Suprapubic skin (tissue), 4 donors: ENCODE measurements at regions not wholly inside any gene's neighbourhood (a gene's known extent, or its start where the extent isn't known, plus 50 kb on each side); places are given as distances from the start of the nearest gene placed in this dataset.

Source experiments
- DNase-seq, 2 donors: peaks; one replicate each; pipeline ENCODE4 v3.0.0-alpha.2; 2019; ENCODE audit warnings: low spot score in 2 of 2
- H3K27ac ChIP-seq: fragments of 200-600 bp; sonication (generic); one replicate; pipeline ENCODE4 v1.5.1; 2019
- H3K27me3 ChIP-seq: fragments of 200-600 bp; sonication (generic); one replicate; pipeline ENCODE4 v1.5.1; 2019
- H3K36me3 ChIP-seq: fragments of 200-600 bp; sonication (generic); one replicate; pipeline ENCODE4 v1.5.1; 2019
- H3K4me1 ChIP-seq: fragments of 200-600 bp; sonication (generic); one replicate; pipeline ENCODE4 v1.5.1; 2019
- H3K4me3 ChIP-seq: fragments of 200-600 bp; sonication (generic); one replicate; pipeline ENCODE4 v1.5.1; 2019; ENCODE audit warnings: mild to moderate bottlenecking
- H3K9me3 ChIP-seq: fragments of 200-600 bp; sonication (generic); one replicate; pipeline ENCODE4 v1.5.1; 2019
- CTCF ChIP-seq, 2 donors: fragments of 200-600 bp in 1 of 2; fragments of 450-650 bp in 1 of 2; sonication (generic) in 1 of 2; IDR thresholded peaks; one replicate each; pipeline ENCODE4 v1.5.1; 2016 to 2019; ENCODE audit warnings: antibody characterized with exemption in 2 of 2, mild to moderate bottlenecking in 1 of 2, moderate library complexity in 1 of 2
- EP300 ChIP-seq: sonication (generic); formaldehyde crosslinking; IDR thresholded peaks from one replicate; pipeline ENCODE4 v1.6.1; 2017; ENCODE audit warnings: antibody characterized with exemption
- POLR2A ChIP-seq, 2 donors: fragments of 450-650 bp; IDR thresholded peaks; one replicate each; pipeline ENCODE4 v1.6.1; 2017; ENCODE audit warnings: antibody characterized with exemption in 2 of 2, mild to moderate bottlenecking in 2 of 2, moderate library complexity in 2 of 2
- POLR2AphosphoS5 ChIP-seq, 3 donors: sonication (generic); formaldehyde crosslinking; IDR thresholded peaks; one replicate each; pipeline ENCODE4 v1.6.1; 2017; ENCODE audit warnings: antibody characterized with exemption in 3 of 3
- WGBS: methylation state at CpG from one replicate; pipeline ENCODE4 v1.1.5; 2018; 5-methylcytosine and 5-hydroxymethylcytosine counted together

DNA sequence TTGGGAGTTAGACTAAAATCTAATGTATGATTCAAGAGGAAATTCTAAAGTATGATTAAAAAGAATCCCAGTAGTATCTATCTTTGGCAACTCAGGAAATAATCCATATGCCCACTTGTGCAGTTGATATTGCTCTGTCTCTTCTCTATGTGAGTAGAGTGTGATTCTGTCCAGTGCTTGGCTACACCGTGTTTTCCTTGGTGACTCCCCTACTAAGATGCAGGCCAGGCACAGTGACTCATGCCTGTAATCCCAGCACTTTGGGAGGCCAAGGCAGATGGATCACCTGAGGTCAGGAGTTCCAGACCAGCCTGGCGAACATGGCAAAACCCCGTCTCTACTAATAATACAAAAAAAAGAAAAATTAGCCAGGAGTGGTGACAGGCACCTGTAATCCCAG lies 495.4 kb downstream of the MAT2B start:
- TF ChIP-seq CTCF (IDR thresholded peaks at IDR 0.05) (no peak), POLR2AphosphoS5 (IDR thresholded peaks at IDR 0.05) (no peak), POLR2A (IDR thresholded peaks at IDR 0.05) (no peak), EP300 (no peak)
- DNase-seq: no peak
- Histone ChIP-seq H3K27me3 (no peaks in the 10 kb centered on the region), H3K9me3 (no peaks in the 10 kb centered on the region), H3K27ac (no peak overlapping the region), H3K4me1 (no peaks in the 10 kb centered on the region), H3K4me3 (no peak overlapping the region), H3K36me3 (no peaks in the 10 kb centered on the region)
- 87% methylated on average over 3 of the region's 3 CpGs for WGBS

- H3K27me3 ChIP-seq: no peaks in the 10 kb centered on the region
- H3K4me3 ChIP-seq: no peak overlapping the region
- no peaks in the 10 kb centered on the region for H3K4me1 ChIP-seq
- DNase-seq: no peak
- no peaks in the 10 kb centered on the region for H3K9me3 ChIP-seq
- TF ChIP-seq EP300 (no peak), POLR2AphosphoS5 (IDR thresholded peaks at IDR 0.05) (no peak), CTCF (IDR thresholded peaks at IDR 0.05) (no peak), POLR2A (IDR thresholded peaks at IDR 0.05) (no peak)
- no peak overlapping the region for H3K27ac ChIP-seq
- H3K36me3 ChIP-seq: no peaks in the 10 kb centered on the region
- 53% methylated on average over 3 of the region's 3 CpGs for WGBS
Observed at GRCh38 chr5:164002214-164002613, 496.8 kb downstream of the MAT2B start.

DNA sequence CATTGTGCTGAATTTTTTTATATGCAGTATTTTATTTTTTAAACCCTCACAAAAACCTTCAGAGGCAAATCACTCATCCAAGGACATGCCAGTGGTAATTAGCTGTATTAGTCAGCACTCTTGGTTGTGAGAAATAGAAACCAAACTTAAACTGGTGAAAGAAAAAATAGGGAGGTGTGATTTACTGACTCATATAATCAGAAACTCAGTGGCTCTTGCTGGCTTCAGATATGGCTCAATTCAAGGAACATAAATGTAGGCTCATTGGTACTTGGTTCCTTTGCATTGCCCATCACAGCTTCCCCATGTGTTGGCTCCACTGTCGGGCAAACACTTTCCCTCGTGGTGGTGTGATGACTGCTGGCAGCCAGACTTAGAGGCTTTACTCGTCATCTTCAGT lies 497.2 kb downstream of the MAT2B start:
- no peaks in the 10 kb centered on the region for H3K4me1 ChIP-seq
- H3K27me3 ChIP-seq: no peaks in the 10 kb centered on the region
- no peak for TF ChIP-seq EP300
- no peak for TF ChIP-seq CTCF (IDR thresholded peaks at IDR 0.05)
- no peak for TF ChIP-seq POLR2A (IDR thresholded peaks at IDR 0.05)
- no peak for TF ChIP-seq POLR2AphosphoS5 (IDR thresholded peaks at IDR 0.05)
- 64% methylated on average over 3 of the region's 3 CpGs for WGBS
- H3K36me3 ChIP-seq: no peaks in the 10 kb centered on the region
- no peak overlapping the region for H3K27ac ChIP-seq
- no peak overlapping the region for H3K4me3 ChIP-seq
- DNase-seq: no peak
- no peaks in the 10 kb centered on the region for H3K9me3 ChIP-seq

DNA sequence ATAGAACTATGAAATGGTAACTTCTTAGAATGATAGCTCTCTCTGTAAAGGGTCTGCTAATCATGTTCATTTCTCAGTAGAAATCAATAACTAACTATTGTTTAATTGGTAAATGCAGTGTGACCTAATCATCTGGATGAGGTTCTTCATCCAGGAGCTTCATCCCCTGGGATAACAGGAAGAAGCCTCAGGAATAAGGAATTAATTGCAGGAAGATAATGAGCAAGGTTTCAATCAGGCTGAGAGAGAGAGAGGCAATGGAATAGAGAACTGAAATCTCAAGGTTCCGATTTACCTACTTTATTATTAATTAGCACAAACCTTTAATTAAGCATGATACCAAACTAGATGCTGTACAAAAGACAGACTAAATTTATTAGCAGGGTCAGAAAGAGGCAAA lies 499.7 kb downstream of the MAT2B start:
- WGBS: 93% methylated on average over 1 of the region's 1 CpG
- H3K4me1 ChIP-seq: no peaks in the 10 kb centered on the region
- DNase-seq: no peak
- H3K27ac ChIP-seq: no peak overlapping the region
- H3K4me3 ChIP-seq: no peak overlapping the region
- no peaks in the 10 kb centered on the region for H3K27me3 ChIP-seq
- no peaks in the 10 kb centered on the region for H3K9me3 ChIP-seq
- no peaks in the 10 kb centered on the region for H3K36me3 ChIP-seq
- TF ChIP-seq EP300: no peak
- no peak for TF ChIP-seq POLR2AphosphoS5 (IDR thresholded peaks at IDR 0.05)
- no peak for TF ChIP-seq POLR2A (IDR thresholded peaks at IDR 0.05)
- no peak for TF ChIP-seq CTCF (IDR thresholded peaks at IDR 0.05)

GRCh38 chr5:164007064-164007463 lies 501.6 kb downstream of the MAT2B start:
- WGBS: 73% methylated on average over 2 of the region's 2 CpGs
- no peaks in the 10 kb centered on the region for H3K9me3 ChIP-seq
- no peak overlapping the region for H3K4me3 ChIP-seq
- no peak for TF ChIP-seq CTCF (IDR thresholded peaks at IDR 0.05)
- no peak for TF ChIP-seq POLR2A (IDR thresholded peaks at IDR 0.05)
- TF ChIP-seq EP300: no peak
- no peak for TF ChIP-seq POLR2AphosphoS5 (IDR thresholded peaks at IDR 0.05)
- H3K27ac ChIP-seq: no peak overlapping the region
- no peaks in the 10 kb centered on the region for H3K27me3 ChIP-seq
- DNase-seq: no peak
- H3K36me3 ChIP-seq: no peaks in the 10 kb centered on the region
- H3K4me1 ChIP-seq: no peaks in the 10 kb centered on the region
